Activated CD4-positive, alpha-beta T cell treated with anti-CD3 and anti-CD28 coated beads, Interleukin-2, amount 10 ng/mL, durations not matched to agents 24 days and 14 days (primary cell): ENCODE measurements at regions not wholly inside any gene's neighbourhood (a gene's known extent, or its start where the extent isn't known, plus 50 kb on each side); places are given as distances from the start of the nearest gene placed in this dataset.

ENCODE experiments used
- DNase-seq: peaks from one replicate; pipeline ENCODE4 v3.0.0; 2022
- H3K27ac Mint-ChIP-seq: one replicate; pipeline ENCODE4 v1.8.0; 2022; ENCODE audit warnings: mild to moderate bottlenecking, mixed read lengths
- H3K27me3 Mint-ChIP-seq: one replicate; pipeline ENCODE4 v1.8.0; 2022; ENCODE audit warnings: mixed read lengths
- H3K36me3 Mint-ChIP-seq: one replicate; pipeline ENCODE4 v1.8.0; 2022; ENCODE audit warnings: low read depth, mild to moderate bottlenecking, mixed read lengths
- H3K4me1 Mint-ChIP-seq: one replicate; pipeline ENCODE4 v1.8.0; 2021; ENCODE audit warnings: mixed read lengths
- H3K4me3 Mint-ChIP-seq: one replicate; pipeline ENCODE4 v1.8.0; 2022; ENCODE audit warnings: mild to moderate bottlenecking, moderate library complexity, mixed read lengths
- H3K9me3 Mint-ChIP-seq: one replicate; pipeline ENCODE4 v1.8.0; 2021; ENCODE audit warnings: mixed read lengths
- intact Hi-C: fragments of 100-400 bp; cut with micrococcal nuclease; formaldehyde crosslinking; loops from one replicate; pipeline ENCODE4 v1.15.1; 2023

DNA sequence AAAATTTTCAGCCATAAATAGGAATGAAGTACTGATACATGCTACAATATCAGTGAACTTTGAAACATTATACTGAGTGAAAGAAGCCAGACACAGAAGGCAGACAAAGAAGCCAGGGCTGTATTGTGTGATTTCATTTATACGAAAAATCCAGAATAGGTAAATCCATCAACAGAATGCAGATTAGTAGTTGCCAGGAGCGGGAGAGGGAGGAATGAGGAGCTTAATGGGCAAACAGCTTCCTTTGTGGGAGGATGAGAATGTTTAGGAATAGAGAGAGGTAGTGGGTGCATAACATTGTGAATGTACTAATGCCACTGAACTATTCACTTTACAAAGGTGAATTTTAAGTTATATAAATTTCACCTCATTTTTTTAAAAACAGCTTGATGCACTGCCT, 103.3 kb upstream of the SERTM1 start:
- Mint-ChIP-seq H3K36me3 (no peaks in the 10 kb centered on the region), H3K4me1 (no peaks in the 10 kb centered on the region), H3K27ac (no peak overlapping the region), H3K27me3 (no peaks in the 10 kb centered on the region), H3K4me3 (no peak overlapping the region), H3K9me3 (no peaks in the 10 kb centered on the region)
- intact Hi-C loops: no loop called here
- DNase-seq: no peak

GRCh38 chr13:36571444-36571843, 102.4 kb upstream of the SERTM1 start:
- no peaks in the 10 kb centered on the region for H3K4me1 Mint-ChIP-seq
- no peaks in the 10 kb centered on the region for H3K27me3 Mint-ChIP-seq
- no peaks in the 10 kb centered on the region for H3K36me3 Mint-ChIP-seq
- DNase-seq: no peak
- no peak overlapping the region for H3K27ac Mint-ChIP-seq
- no peaks in the 10 kb centered on the region for H3K9me3 Mint-ChIP-seq
- intact Hi-C loops: no loop called here
- no peak overlapping the region for H3K4me3 Mint-ChIP-seq

- intact Hi-C loops: no loop called here
- H3K4me1 Mint-ChIP-seq: no peaks in the 10 kb centered on the region
- H3K27me3 Mint-ChIP-seq: no peaks in the 10 kb centered on the region
- no peak for DNase-seq
- H3K9me3 Mint-ChIP-seq: no peaks in the 10 kb centered on the region
- H3K36me3 Mint-ChIP-seq: no peaks in the 10 kb centered on the region
- H3K4me3 Mint-ChIP-seq: no peak overlapping the region
- no peak overlapping the region for H3K27ac Mint-ChIP-seq
Measured at GRCh38 chr13:36582977-36583376, 90.8 kb upstream of the SERTM1 start.

GRCh38 chr13:36599641-36600040, 74.2 kb upstream of the SERTM1 start:
- H3K4me3 Mint-ChIP-seq: no peak overlapping the region
- H3K27ac Mint-ChIP-seq: no peak overlapping the region
- no peaks in the 10 kb centered on the region for H3K36me3 Mint-ChIP-seq
- intact Hi-C loops: no loop called here
- no peak for DNase-seq
- H3K9me3 Mint-ChIP-seq: no peaks in the 10 kb centered on the region
- no peaks in the 10 kb centered on the region for H3K4me1 Mint-ChIP-seq
- H3K27me3 Mint-ChIP-seq: no peaks in the 10 kb centered on the region

- no peaks in the 10 kb centered on the region for H3K36me3 Mint-ChIP-seq
- no peaks in the 10 kb centered on the region for H3K9me3 Mint-ChIP-seq
- H3K27me3 Mint-ChIP-seq: no peaks in the 10 kb centered on the region
- intact Hi-C loops: no loop called here
- no peak overlapping the region for H3K27ac Mint-ChIP-seq
- no peak for DNase-seq
- H3K4me3 Mint-ChIP-seq: no peak overlapping the region
- H3K4me1 Mint-ChIP-seq: no peaks in the 10 kb centered on the region
Measured at GRCh38 chr13:36601186-36601585, 72.6 kb upstream of the SERTM1 start.

DNA sequence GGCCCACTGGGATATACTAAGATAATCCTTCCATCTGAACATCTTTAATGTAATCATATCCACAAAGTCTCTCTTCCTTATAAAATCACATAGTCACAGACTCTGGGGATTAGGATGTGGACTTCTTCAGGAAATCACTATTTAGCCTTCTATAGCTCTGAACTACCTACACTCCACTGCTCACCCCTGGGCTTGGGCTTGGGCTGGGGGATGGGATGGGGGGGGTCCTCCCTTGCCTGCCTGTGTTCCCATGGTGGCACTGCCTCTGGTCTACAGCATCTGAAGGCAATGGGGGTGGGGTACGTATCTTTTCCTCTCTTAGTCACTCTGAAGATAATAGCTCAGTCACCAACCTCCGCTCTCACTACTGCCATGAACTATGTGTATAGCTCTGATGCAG, 67.8 kb upstream of the SERTM1 start:
- H3K36me3 Mint-ChIP-seq: no peaks in the 10 kb centered on the region
- no peaks in the 10 kb centered on the region for H3K4me1 Mint-ChIP-seq
- H3K9me3 Mint-ChIP-seq: no peaks in the 10 kb centered on the region
- DNase-seq: no peak
- no peak overlapping the region for H3K4me3 Mint-ChIP-seq
- H3K27ac Mint-ChIP-seq: no peak overlapping the region
- H3K27me3 Mint-ChIP-seq: no peaks in the 10 kb centered on the region
- intact Hi-C loops: no loop called here

DNA sequence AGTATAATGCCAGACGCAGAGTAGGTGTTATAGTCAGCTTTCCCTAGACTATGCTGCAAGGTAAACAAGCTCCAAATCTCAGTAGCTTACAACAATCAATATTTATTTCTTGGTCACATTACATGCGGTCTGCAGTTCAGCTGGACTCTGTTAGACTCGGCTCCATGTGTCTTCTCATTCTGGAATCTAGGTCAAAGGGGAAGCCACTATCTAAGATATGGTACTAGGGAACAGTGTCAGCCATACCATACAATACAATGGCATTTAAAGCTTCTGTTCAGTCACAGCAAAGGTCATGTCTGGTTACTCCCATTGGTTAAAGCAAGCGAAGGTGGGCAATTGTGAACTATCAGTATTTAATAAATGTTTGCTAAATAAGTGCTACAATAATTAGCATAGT, 65.3 kb upstream of the SERTM1 start:
- no peak overlapping the region for H3K27ac Mint-ChIP-seq
- no peak overlapping the region for H3K4me3 Mint-ChIP-seq
- no peaks in the 10 kb centered on the region for H3K27me3 Mint-ChIP-seq
- intact Hi-C loops: no loop called here
- no peak for DNase-seq
- no peaks in the 10 kb centered on the region for H3K4me1 Mint-ChIP-seq
- no peaks in the 10 kb centered on the region for H3K9me3 Mint-ChIP-seq
- H3K36me3 Mint-ChIP-seq: no peaks in the 10 kb centered on the region

GRCh38 chr13:36612230-36612629, 61.6 kb upstream of the SERTM1 start:
- no peaks in the 10 kb centered on the region for H3K27me3 Mint-ChIP-seq
- H3K4me1 Mint-ChIP-seq: no peaks in the 10 kb centered on the region
- H3K36me3 Mint-ChIP-seq: no peaks in the 10 kb centered on the region
- no peaks in the 10 kb centered on the region for H3K9me3 Mint-ChIP-seq
- no peak overlapping the region for H3K4me3 Mint-ChIP-seq
- H3K27ac Mint-ChIP-seq: no peak overlapping the region
- intact Hi-C loops: no loop called here
- no peak for DNase-seq

- H3K36me3 Mint-ChIP-seq: no peaks in the 10 kb centered on the region
- no peak overlapping the region for H3K27ac Mint-ChIP-seq
- no peak for DNase-seq
- intact Hi-C loops: no loop called here
- H3K9me3 Mint-ChIP-seq: no peaks in the 10 kb centered on the region
- H3K27me3 Mint-ChIP-seq: no peaks in the 10 kb centered on the region
- no peak overlapping the region for H3K4me3 Mint-ChIP-seq
- no peaks in the 10 kb centered on the region for H3K4me1 Mint-ChIP-seq
Measured at GRCh38 chr13:36616706-36617105, 57.1 kb upstream of the SERTM1 start.

DNA sequence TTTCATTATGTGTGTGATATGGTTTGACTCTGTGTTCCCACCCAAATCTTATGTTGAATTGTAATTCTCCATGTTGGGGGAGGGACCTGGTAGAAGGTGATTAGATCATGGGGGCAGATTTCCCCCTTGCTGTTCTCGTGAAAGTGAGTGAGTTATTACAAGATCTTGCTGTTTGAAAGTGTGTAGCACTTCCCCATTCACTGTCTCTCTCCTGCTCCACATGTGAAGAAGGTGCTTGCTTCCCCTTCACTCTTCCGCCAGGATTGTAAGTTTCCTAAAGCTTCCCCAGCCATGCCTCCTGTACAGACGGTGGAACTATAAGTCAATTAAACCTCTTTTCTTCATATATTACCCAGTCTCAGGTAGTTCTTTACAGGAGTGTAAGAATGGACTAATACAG, 54.3 kb upstream of the SERTM1 start:
- Mint-ChIP-seq H3K36me3 (no peaks in the 10 kb centered on the region), H3K9me3 (no peaks in the 10 kb centered on the region), H3K4me1 (no peaks in the 10 kb centered on the region), H3K4me3 (no peak overlapping the region), H3K27me3 (no peaks in the 10 kb centered on the region), H3K27ac (no peak overlapping the region)
- intact Hi-C loops: no loop called here
- DNase-seq: no peak
